Activated T-cell treated with anti-CD3 and anti-CD28 coated beads, Interleukin-2, amount 50 U/mL, for 48 hours (primary cell): ENCODE measurements at regions not wholly inside any gene's neighbourhood (a gene's known extent, or its start where the extent isn't known, plus 50 kb on each side); places are given as distances from the start of the nearest gene placed in this dataset.
"Not testable (repeated sequence)": the region's sequence is repeated elsewhere in the genome, so short reads cannot be mapped to it uniquely, and the experiment has no call there.

Experiments used
- DNase-seq, 2 experiments: peaks; one replicate each; pipeline ENCODE4 v3.0.0-alpha.2; 2020

- no peak for DNase-seq
These were observed 81.4 kb downstream of the ALOX5AP start for GRCh38 chr13:30816736-30817135.

DNA sequence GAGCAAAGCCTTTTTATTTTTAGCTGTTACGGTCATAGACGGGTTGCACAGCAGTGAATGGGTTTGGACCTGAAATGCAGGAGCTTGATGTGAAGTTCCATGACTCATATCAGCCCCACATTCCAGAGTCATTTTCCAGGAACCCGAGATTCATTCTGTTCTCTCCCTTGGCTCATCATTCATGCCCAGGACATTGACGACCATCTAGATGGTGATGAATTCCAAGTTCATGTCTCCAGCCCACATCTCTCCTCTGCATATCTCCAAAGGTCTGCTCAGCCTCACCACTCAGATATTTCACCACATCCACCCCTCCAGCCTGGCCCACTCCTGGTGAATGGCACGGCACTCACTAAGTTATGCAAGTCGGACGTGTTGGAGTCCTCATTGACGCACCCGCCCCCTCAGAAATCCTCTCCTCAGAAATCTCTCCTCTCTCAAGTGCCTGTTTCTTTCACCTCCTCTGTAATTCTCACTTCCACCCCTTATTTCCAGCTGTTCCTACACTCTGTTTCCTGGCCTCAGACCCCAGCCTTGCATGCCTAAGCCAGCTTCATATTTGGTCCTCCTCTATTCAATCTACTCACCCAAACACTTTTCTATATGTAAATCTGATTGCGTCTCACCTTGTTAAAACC lies 83.1 kb downstream of the ALOX5AP start:
- no peak for DNase-seq

- DNase-seq: no peak
These were observed 84.0 kb downstream of the ALOX5AP start for GRCh38 chr13:30819136-30819888.

DNA sequence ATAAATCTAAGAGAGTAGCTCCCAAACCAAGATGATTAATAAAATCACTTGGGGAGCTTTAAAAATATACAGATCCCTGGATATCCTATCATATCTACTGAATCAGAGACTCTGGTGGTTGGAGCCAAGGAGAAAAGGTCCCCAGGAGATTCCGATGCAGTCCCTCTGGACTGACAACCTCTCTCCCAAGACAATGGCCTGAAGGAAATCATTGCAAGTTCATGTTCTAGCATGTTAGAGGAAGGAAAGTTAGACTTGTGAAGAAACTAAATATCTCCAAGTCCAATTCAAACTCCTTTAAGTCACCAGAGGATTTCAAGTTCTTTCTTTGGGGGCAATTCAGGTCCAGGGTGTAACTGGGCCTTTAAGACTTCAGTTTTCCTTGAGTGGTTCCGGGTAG lies 84.7 kb upstream of the MEDAG start:
- DNase-seq: no peak

DNA sequence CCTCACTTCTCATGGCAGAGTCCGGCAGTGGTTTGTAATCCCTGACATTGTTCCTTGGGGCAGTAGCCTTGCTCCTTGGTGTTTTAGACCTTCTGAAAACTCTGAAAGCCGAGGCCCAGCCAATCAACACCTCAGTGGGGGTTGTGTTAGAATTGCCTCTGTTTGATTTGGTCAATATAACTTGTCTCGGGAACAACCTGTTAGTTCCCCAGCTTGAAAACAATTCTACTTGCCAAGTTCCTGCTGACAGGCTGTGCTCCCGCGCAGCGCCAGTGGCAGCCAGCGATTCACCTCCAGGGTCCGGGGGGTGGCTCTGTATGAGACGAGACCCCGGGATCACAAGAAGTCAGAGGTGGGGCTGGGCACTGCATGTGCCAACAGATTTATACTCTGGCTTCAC lies 81.4 kb upstream of the MEDAG start:
- DNase-seq: no peak

DNA sequence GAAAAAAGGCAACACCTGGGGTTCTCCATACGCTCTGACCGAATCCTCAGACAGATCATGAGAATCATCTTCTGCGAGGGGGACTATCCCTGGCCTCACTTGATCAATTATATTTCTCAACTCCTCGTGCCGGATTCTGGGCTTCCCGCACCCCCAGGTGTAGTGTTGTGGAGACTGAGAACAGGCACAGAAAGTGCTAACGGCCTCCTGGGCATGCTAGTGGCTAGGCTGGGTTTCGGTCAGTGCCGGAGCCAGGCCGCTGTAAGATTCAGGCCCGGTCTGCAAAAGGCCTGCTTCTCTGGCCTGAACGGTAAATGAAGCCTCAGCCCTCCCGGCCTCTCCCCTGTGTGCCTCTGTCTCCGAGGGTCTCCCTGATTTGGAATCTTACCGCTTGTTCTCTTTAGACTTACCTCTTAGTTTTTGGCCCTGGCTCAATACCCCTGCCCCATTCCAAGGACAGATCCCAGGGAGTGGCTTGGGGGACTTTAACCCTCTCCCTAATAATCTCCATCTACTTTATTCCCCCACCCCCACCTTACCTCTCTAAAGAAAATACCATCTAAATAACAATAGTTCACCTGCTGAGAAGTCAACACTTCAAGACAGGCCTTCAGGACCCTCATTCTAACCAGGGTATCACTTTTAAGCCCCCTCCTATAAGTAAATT lies 79.0 kb upstream of the MEDAG start:
- no peak for DNase-seq

GRCh38 chr13:30827578-30827925 lies 78.5 kb upstream of the MEDAG start:
- no peak for DNase-seq

- DNase-seq: no peak
These were observed 76.8 kb upstream of the MEDAG start for GRCh38 chr13:30829145-30829832.

GRCh38 chr13:30829833-30830637 lies 76.0 kb upstream of the MEDAG start:
- DNase-seq: no peak

DNA sequence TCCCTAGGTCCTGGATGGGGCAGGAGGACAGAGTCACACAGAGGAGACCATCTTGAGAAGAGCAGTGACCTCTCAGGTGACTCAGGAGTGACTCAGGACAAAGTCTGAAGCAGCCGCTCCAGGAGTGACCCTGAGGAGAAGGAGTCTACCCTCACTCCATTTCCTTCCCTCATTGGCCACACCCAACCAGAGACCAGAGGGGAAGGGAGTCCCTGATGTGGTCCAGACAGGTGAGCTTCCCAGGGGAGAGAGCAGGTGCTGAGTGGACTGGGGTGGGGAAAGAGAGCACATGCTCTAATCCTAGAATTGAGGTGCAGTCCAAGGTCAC lies 75.5 kb upstream of the MEDAG start:
- DNase-seq: no peak

DNA sequence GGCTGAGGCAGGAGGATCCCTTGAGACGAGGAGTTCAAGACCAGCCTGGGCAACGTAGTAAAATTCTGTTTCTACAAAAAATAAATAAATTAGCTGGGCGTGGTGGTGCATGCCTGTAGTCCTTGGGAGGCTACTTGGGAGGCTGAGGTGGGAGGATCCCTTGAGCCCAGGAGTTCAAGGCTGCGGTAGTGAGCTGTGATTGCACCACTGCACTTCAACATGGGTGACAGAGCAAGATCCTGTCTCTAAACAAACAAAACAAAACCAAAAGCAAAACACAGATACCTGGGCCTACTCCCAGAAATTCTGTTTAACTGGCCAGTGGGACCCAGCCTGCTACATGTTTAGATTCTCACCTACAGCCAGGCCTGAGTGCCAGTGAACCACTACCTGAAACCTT lies 74.6 kb upstream of the MEDAG start:
- DNase-seq: no peak

- no peak for DNase-seq
These were observed 73.7 kb upstream of the MEDAG start for GRCh38 chr13:30832377-30832776.

- DNase-seq: peak; percentile 66 to 71
These were observed 73.2 kb upstream of the MEDAG start for GRCh38 chr13:30832845-30833332.

DNA sequence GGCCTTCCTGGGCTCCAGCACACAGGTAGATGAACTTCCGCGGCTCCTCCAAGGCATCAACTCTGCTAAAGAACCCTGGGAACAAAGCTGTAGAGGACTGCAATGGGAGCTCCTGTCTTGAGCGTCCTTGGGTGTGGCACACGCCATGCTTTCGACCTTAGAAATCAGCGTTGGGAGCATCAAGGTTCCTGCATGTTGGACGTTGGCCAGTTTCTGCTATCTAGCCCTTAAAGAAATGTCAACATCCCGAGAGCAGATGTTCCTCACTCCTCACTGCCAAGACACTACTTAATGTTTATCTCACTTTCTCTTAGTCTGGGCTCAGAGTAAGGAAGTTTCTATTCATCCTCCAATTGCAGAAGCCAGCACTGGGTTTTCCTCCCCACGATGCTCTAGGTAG lies 70.6 kb upstream of the MEDAG start:
- DNase-seq: no peak

DNA sequence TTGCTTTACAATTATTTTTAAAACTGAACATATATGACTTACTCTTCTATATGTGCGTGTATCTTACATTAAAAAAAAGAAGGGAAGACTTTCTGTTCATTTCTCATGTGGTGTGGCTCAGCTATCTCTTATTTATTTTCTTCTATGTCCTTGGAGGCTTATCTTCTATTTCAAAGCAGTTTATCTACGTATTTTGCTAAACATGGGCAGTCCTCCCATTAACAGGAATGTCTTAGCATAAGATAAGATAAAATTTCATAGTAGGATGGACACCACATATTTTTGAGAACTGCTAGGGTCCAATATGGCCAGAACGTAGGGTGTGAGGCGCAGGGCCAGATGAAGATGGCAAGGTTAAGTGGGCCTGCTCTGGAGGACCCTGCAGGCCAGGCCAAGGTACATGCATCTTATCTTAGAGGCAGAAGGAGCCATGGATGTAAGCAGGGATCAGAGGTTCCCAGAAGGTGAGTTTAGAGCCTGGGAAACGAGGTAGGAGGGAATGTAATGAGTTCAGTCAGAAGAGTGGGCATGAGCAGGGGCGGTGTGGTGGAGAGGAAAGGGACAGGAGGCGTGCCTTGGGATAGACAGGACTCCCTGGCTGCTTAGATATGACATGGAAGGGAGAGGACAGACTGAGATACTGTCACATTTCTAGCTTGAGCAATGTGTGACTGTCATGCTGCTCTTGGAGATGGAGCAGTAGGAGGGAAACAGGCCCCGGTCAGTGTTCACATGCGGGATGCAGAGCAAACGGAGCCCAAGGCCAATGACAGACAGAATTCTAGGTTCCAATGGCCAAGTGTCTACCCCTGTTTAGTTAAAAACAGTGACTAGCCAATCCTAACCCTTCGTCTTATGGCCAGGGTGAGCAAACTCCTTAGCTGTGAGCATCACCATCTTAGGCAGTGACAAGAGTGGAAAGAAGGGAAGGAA lies 68.6 kb upstream of the MEDAG start:
- no peak for DNase-seq

- not testable (repeated sequence) for DNase-seq
These were observed 66.4 kb upstream of the MEDAG start for GRCh38 chr13:30839636-30840035.

DNA sequence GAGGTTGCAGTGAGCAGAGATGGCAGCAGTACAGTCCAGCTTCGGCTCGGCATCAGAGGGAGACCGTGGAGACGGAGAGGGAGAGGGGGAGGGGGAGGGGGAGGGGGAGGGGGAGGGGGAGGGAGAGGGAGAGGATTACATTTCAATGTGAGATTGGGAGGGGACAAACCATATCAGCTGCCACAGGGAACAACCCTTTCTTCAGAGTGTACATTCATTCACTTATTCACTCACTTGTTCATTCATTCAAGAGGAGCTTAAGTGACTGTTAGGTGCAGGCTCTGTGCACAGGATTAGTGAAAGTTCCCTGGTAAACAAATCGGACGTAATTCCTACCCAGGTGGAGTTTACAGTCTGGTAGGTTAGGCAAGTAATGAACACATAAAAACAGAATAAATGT lies 65.6 kb upstream of the MEDAG start:
- DNase-seq: no peak

DNA sequence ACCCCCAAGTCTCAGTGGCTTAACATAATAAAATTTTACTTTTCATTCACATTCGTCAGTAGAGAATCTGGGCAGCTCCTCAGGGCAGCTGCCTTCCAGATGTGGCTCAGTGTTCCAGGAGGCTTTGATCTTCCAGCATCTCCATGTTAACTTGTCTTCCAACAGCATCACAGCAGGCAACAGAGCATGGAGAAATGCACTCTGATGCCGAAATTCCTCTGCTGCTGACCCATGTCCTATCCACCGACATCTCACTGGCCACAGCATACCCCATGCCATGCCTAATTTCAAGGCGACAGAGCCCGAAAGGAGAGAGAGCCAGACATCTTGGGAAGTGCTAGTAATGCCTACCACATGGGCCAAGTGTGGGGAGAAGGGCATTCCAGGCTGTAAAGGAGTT lies 64.9 kb upstream of the MEDAG start:
- no peak for DNase-seq

DNA sequence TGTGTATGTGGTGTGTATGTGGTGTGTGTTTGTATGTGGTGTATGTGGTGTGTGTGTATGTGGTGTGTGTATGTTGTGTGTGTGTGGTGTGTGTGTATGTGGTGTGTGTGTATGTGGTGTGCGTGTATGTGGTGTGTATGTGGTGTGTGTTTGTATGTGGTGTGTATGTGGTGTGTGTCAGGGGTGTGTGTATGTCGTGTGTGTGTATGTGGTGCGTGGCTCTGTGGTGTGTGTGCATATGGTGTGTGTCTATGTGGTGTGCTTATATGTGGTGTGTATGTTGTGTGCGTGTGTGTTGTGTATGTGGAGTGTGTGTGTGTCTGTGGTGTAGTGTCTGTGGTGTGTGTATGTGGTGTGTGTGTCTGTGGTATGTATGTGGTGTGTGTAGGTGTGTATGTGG lies 62.5 kb upstream of the MEDAG start:
- DNase-seq: no peak

DNA sequence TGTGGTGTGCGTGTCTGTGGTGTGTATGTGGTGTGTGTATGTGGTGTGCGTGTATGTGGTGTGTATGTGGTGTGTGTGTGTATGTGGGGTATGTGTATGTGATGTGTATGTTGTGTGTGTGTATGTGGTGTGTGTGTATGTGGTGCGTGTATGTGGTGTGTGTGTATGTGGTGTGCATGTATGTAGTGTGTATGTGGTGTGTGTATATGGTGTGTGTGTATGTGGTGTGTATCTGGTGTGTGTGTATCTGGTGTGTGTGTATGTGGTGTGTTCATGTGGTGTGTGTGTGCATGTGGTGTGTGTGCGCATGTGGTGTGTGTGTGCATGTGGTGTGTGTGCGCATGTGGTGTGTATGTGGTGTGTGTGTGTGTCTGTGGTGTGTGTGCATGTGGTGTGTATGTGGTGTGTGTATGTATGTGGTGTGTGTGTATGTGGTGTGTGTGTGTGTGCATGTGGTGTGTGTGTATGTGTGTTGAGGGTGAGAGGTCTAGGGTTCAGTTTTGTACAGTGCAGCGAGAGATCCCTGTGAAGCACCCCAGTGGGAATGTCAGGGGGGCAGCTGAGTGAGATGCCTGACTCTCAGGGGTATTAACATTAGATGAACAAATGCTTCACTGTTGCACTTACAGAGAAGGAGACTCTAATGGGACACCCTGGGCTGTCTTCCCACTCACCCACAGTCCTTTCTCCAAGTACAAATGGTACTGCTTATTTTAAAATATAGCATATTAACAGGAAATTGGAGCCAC lies 61.3 kb upstream of the MEDAG start:
- DNase-seq: no peak
